ENCODE measurements at regions not wholly inside any gene's neighbourhood (a gene's known extent, or its start where the extent isn't known, plus 50 kb on each side); places are given as distances from the start of the nearest gene placed in this dataset.
A peak's percentile ranks its signal among the peaks of the same experiment; 100 is the strongest.

DNA sequence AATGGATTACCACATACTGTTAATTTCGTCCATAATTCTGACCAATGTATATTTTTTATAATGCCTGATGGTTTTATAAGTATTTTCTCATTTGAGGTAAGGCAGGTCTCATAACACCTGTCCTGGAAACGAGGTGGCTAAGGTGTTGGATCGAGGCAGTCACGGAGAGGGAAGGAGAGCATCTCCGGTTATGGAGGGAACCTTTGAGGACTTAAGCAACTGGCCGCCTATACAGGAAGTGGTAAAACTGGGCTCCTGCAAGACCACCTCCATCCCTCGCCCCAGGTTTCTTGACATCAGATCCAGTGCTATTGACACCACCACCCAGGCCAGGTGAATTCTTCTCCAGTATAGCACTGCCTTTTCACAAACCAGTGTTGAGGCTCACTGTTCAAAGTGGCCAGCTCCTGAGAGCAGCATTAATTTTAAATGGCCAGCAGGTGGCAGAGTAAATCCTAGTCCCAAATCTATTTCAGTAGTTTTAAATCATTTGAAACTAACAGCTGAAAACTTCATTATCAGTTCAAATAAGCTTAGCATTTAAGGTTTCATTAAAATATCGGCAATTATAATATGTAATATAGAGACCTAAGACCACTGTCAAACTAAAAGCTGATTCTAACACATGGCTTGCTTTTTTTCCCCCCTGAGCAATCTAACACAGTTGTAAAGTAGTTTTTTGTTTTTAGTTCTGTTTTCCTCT, 100.8 kb downstream of the PPM1A start:
- DNase-seq, result peak; percentile 7 to 23

DNA sequence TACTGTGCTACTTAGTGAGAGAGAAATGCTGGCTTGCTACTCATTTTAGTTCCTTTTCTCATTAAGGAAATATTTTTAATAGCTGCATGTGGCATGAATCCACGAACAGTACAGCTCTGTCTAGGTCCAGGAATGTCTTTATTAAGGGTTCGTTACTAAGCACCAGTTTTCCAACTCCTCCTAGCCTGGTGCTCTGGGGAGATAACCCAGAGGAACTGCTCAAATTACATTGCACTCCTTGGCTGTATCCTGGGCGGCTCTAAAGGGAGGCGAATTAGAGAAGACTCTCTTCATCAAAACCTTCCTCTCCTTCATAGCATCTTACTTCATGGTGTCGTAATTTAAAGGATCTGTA, 101.3 kb downstream of the PPM1A start:
- DNase-seq, result no peak

DNA sequence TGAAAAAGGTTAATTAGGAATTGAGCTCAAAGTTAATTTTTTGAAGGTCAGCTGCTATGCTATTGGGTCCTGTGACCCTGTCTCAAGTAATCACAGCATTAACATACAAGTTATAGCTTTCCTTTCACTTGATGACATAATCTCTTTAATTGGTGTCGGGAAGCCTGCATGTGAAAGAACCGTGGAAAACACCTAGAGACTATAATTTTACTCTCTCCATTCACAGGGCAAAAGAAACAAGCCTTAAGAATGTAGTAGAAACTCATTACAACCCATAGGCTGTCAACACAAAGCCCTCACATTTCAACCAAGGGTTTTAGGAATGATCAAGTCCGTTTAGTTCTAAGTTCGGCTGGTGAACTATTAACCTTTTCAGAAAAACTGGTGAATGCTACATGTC, 104.4 kb downstream of the PPM1A start:
- DNase-seq, result no peak

DNA sequence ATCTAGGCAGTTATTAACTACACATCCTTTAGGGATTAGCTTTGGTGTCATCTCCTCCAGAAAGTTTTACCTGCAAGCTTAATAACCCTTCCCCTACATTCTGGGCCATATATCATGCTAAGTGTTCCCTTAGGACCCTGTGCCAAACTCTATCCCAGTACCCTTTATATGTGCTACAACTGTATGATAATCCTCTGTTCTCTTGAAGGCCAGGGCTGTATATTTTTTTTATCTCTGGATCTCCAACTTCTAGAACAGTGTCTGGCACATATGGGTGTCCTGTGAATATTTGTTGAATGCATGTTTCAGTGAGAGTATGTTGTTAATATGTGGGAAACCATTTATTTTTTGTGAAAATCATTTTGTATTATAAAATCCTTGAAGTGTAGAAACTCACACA, 106.7 kb downstream of the PPM1A start:
- no peak for DNase-seq

DNA sequence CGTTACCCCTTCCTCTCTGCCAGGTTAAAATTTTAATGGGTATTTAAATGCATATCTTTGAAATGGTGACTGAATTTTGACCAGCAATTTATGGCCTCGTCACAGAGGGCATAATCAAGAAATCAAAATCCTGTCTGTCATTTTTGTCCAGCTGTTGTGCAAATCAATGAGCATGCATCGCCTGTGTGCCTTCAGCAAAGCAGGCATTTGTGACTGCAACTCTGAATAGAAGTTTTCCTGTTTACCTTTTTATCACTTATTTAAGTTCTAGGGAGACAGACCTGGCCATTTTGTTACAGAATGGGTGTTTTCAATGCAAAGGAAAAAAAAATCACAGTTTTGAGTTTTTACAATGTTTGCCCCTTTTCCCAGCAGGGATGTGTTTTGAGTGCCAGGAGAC, 107.4 kb downstream of the PPM1A start:
- DNase-seq, result no peak

DNA sequence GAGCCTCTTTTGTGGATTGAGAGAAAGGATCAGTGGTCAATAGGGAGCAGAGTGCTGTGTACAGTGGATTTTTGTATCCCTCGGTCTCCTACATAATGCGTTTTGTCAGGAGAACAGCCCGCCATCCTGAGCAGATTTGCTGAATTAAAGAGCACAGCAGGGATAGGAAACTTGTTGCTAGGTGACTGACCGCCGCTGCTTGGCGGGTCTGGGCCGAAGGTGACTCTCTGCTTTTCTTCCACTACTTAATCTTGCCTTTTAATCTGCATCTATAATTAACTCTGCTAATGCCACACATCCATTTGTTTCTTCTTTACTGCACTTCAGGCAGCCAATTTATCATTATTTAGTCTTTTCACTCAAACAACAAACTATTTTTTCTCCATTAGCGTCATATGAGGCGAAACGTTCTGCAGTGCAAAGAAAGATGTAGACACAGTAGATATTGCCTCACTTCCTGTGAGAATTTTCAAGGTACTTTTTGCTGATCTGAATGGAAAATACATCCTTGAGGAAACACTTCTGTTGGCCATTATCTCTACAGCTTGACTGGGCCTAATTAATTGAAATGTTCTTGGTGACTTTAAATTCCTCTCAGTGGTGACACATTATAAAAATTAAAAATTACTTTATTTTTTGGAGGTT, 108.0 kb downstream of the PPM1A start:
- DNase-seq, result no peak

DNA sequence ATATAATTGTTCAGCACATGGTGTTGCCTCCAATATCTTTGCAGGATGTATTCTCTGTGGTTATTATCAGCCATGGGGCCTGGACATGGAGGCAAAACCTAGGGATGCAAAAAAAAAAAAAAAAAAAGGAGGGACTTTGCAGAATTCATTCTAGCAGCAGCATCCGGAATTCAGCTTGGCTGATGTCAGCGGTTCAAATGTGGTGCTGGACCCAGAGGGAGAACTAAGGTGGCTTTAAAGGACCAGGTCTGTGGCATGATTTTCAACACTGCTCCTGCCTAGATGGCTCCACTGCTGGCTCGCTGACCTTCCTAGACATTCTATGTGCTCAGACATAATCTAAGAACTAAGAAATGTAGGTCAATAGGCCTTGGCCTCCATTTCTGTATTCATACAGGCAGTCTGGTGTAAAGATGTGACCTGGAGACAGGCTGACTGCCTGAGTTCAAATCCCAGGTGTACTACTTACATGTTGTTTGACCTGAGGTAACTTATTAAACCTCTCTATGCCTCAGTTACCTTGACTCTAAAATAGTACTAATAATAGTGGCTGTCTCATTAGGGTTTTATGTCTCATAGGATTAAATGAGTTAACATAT, 108.6 kb downstream of the PPM1A start:
- no peak for DNase-seq

DNA sequence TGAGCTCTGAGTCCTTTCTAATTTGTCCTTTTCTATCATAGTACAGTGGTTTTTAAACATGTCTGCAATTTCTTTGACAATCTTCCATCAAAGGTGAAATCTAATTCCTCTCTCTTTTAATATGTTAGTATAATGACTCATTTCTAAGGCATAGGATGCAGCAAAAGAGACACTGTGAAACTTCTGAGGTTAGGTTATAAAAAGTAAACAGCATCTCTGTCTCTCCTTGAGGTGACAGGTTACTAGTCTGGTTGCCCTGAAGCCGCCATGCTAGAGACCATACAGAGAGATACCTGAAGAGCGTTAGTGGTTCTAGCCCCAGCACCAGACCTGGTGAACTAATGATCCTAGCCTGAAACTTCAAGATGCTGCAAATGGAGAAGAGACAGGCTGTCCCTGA, 114.3 kb downstream of the PPM1A start:
- no peak for DNase-seq

DNA sequence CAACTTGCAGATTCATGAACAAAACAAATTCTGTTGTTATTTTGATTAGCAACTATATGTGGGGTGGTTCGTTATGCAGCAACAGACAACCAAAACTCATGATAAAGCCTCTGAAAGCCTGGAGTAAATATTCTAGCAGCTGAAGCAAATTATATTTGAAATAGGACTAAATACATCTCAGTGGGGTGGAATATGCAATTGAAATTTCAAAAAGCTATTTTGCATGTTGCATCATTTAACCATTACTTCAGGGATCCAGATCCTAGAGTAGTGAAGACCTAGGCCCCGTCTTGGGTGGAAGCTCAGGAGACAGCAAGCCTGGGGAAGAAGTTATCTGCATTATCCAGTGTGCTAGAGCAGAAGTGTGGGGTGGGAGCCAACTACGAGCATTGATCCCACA, 114.7 kb downstream of the PPM1A start:
- DNase-seq, result no peak

DNA sequence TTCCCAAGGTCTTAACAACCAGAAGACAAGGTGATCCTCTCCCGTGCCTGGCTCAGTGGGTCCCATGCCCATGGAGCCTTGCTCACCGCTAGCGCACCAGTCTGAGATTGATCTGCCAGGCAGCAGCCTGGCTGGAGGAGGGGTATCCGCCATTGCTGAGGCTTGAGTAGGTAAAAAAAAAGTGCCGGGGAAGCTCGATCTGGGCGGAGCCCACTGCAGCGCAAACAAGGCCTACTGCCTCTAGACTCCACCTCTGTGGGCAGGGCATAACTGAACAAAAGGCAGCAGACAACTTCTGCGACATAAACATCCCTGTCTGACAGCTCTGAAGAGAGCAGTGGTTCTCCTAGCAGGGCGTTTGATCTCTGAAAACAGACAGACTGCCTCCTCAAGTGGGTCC, 104.0 kb downstream of the C14orf39 start:
- no peak for DNase-seq

All from CD4-positive, alpha-beta T cell treated with Interleukin-1 beta for 1 hour (primary cell).